ENCODE measurements at regions not wholly inside any gene's neighbourhood (a gene's known extent, or its start where the extent isn't known, plus 50 kb on each side); places are given as distances from the start of the nearest gene placed in this dataset.
A peak's percentile ranks its signal among the peaks of the same experiment; 100 is the strongest.

DNA sequence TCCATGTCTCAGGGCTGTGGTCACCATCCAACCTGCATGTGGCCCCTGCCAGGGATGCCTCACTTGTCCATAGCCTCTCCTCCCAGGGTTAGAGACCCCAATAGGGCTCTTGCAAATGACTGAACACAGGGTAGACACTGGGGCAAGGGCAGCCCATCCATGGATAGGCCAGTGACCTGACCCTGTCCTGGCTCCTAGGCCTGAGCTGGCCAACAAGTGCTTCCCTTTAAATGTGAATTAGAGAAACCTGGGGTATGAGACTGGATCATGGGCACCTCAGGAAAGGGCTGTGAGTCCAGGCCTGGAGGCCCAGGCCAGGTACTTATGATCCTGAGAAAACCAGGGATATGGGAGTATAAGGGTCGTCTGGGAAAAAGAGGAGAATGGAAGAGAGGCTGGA is 64.5 kb downstream of the COPS8 start:
- DNase-seq, result no peak

DNA sequence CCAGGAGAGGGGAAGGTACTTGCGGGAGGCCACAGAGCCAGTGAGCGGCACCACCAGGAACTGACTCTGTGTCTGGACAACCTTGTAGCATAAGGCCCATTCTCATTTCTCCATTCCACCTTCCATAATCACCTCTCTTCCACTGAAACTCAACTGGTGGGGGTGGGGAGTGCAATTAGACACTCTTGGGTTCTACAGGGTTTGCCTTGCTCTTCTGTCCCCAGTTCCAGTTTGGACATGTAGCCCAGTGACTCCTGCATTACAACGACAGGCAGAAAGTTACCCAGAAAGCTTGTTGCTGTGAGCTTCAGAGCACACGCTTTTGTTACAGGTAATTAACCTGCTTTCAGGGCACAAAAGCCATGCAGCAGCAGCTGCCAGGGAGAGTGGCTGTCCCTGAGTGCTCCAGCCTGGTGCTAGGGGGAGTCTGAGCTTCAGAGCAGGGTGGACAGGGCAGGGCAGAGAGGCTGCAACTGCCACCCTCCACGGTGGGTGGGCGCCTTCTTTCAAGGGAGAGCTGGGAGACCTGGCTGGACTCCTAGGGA is 65.2 kb downstream of the COPS8 start:
- no peak for DNase-seq

DNA sequence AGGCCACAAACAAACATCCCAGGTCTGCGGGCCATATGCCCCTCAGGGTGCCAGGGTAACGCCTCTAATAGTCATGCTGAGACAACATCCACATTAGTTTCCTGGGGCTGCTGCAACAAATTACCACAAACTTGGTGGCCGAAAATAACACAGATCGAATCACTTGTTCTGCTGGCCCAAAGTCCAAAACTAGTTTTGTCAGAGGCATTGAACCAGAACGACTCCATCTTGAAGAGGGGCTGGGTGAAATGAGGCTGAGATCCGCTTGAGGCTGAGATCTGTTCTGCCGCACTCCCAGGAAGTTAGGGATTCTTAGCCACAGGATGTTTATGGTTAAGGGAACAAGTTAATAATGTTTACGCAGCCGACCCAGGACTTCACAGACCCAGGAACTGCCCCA is 66.7 kb downstream of the COPS8 start:
- DNase-seq, result no peak

GRCh38 chr2:237153181-237153580 is 67.5 kb downstream of the COPS8 start:
- DNase-seq, result no peak

DNA sequence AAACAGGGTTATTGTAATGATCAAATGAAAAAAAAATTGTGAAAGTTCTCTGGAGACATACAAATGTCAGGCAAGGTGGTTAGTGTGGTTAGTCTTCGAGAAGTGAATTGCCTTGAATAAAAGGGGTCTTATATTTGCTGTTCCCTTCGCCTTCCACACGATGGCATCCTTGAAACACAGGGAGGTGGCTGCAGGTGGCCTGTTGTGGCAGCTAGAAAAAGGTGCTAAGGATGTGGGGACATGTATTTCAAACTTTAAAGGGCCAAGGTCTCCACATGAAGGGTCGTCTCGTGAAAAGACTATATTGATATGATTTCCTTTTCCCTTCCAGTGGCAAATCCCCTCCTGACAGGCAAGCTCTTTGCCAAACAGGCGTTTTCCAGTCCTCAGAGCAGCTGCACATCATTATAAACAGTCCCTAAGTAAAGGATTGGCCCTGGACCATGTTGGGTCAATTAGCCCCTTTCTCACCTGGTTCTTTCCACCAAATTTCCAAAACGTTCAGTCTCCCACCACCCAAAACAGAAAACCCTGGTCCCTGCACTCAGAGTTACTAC is 68.5 kb downstream of the COPS8 start:
- DNase-seq, result no peak

- no peak for DNase-seq
These were observed 69.5 kb downstream of the COPS8 start for GRCh38 chr2:237154884-237155851.

DNA sequence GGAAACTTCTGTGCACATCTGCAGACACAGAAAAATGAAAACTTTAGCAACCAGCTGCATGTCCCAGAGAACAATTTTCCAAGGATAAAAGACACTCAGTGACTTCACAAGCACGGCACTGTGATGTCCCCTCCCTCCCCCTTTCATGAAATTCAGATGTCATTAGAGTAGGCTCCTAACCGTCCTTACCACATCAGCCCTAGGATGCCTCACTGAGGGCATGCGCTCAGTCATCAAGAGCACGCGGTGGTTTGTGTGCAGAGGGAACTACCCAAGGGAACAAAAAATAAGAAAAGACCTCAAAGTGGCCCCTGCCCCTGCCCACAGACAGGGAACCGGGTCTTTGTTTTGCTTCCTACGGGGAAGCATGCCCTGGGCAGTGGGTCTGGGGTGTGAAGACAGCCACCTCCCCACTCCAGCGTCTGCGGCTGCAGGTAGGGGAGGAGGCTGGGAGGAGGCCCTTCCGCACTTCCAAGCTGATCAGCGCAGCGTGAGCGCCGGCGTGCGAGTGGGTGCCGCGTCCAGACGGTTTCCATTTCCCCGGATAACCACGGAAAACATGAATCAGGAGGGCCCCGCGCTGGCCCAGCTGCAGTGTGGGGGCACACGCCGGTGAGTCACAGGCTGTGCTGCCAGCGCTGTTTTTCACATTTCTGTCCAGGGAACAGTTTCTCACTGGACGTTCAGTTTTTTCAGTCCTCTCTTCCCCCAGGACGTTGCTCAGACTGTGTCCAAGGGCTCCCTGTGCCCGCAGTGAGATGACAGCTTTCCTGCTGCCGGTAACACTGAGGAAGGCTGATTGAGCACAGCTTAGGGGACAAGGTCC is 70.6 kb downstream of the COPS8 start:
- DNase-seq, result peak; percentile 38

DNA sequence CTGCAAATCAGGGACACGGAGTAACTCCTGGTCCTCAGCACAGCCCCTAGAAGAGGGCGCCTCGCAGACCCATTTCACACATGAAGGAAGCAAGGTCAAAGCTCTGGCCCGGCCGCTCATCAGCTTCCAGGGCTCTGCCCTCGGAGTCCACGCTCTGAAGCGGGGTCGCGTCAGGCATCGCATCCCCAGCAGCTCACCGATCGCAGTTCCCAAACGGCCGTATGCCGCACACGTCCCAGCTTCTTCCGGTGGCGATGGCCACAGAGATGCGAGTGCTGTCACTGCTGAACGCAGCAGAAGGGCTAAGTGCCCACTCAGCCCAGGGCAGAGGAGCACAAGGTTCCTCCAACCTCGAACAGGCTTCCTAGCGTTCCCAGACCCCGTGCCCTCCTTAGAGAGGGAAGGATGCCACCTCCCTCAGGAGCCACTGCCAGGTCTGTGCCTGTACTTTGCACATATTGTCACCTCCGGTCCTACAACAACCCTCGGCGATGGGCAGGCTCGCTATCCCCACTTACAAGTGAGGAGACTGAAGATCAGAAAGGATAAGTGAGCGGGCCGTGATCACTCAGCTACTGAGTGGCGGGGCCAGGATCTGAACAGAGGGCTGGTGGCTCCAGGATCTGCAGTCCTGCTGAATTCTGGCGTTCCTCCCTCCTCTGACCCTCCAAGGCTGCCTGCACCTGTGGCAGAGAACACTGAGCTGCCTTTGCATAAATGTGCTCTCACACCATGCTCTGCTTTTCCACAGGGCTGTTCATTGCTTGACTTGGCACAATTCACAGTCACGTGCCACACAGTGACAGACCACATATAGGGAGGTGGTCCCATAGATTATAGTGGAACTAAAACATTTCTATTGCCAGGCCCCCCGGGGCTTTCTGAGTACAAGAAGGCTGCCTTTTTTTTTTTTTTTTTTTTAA is 71.4 kb downstream of the COPS8 start:
- DNase-seq, result no peak

GRCh38 chr2:237157780-237158102 is 72.1 kb downstream of the COPS8 start:
- DNase-seq, result no peak

DNA sequence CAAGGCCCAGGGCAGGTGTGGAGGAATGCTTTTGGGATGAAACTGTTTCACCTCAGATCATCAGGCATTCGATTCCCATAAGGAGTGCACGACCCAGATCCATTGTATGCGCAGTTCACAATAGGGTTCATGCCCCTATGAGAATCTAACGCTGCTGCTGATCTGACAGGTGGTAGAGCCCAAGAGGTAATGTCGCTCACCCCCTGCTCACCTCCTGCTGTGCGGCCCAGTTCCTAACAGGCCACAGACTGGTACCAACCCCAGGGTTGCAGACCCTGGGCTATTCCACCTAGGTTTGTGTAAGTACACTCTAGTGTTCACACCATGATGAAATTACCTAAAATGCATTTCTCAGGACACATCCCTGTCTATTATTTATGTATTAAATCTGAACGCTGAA is 72.5 kb downstream of the COPS8 start:
- no peak for DNase-seq

DNA sequence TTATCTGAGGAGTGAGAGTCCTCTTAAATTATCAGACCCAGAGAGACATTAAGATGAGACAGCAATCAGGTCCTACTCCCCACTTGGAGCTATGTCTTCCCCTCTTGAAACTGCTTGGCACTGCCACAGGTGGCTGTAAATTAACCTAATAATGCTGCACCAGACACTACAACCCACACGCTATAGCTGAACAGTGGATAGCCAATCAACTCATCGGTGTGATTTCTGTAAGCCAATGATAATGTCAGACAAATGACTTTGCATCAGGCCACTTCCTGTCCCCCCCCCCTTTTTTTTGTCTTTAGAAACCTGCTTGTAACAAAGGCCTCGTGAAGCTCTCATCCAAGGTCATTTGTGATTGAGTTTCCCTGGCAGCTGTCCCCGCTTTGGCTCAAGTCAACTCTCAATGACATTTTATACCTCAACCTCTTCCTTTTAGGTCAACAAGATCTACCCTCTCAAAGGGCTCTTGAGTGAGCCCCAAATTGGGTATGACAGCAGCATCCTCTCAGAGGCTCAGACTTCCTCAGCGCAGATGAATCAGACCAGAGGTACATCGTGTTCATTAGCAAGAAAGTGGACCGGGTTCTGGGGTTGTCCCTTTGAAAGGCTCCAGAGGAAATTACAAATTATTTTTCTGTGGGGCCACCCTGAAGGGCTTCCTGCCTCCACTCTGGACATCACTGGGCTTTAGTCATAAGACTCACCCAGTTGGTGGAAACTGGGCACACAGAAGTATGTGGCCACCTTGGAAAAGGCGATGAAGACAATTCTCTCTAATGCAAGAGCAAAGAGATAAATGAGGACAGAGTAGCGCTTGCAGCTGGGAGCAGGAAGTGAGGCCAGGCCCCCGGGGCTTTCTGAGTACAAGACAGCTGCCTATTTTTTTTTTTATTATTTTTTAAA is 73.6 kb downstream of the COPS8 start:
- DNase-seq, result no peak

DNA sequence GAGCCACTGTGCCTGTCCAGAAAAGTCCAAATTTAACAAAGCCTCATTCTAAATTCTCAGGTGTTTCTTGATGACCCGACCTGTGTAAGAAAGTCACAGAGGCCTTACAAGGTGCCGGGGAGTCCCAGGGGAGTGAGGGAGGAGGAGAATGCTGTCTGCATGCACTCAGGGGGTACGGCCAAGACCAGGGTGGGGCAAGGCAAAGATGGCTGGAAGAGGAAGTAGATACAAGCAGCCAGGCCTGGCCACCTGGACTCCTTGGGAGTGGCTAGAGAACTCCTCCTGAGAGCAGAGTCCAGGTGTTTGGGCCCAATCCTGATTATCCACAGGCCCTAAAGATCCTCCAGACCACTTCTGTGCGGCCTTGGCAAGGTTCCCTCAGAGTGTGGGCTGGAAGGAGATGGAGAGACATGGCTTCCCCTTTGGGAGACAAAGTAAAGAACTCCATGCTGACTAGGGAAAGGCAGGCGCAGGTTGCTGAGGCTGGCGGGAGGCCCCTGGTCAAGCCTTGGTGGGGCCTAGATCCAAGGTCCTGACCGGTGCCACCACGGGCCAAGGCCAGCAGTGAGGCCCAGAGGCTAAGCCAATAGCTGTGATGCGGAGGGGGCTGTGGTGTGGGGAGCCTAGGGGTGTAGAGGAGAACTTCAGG is 74.7 kb downstream of the COPS8 start:
- no peak for DNase-seq

DNA sequence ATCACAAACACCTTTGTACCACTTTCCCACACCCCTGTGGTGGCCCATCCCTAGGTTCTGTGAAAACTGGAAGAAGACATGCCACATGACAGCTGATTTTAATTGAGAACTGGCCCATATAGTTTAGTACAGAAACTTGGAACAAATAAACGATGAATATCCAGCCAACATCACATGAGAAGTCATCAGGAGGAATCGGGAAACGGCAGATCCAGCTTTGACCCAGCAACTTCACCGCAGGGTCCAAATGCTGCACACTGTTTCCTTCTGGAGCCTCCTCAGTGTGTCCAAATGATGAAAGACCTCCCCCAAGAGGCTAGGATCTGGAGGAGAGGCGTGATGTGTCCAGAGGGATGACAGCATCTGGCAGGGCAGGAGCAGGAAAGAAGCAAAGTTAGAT is 75.5 kb downstream of the COPS8 start:
- no peak for DNase-seq

- DNase-seq, result no peak
These were observed 77.3 kb downstream of the COPS8 start for GRCh38 chr2:237162959-237163358.

GRCh38 chr2:237164474-237165042 is 78.9 kb downstream of the COPS8 start:
- no peak for DNase-seq

DNA sequence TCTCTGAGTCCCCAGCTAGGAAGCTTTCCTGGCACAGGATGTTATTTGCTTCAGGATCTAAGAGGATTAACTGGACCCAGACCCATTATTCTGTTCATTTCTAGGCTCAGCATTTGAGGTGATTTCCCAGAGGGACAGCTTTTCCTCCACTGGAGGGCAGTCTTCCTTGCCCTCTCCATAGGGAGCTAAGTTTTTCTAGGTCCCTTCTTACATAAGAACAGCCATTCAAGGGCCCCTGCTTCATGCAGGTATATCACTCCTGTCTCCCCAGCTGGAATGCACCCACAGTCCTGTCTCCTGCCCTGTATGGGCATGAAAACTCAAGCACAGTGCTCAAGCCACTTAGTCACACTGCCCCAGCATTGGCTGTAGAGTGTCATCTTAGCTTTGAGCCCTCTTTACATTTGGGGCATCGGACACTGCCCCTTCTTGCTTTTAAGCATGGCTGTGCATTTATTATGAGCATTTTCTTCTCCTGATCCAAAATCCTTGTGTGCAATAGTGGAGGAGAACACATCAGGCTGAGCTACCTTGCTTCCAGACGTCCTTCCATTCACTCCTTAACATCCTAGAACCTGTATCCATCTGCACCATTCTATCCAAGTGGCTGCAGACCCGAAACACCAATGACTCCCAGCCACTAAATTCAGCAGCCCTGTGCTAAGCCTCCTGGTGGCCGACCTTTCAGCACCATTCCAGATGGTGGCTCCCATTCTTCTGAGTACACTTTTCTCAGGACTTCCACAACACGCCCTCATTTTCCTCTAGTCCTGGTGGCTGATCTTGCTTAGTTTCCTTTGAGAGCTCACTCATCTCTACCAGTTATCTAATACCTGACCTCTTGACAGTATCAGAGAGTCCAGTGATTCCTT is 80.0 kb downstream of the COPS8 start:
- no peak for DNase-seq

- no peak for DNase-seq
These were observed 81.3 kb downstream of the COPS8 start for GRCh38 chr2:237167038-237167437.

DNA sequence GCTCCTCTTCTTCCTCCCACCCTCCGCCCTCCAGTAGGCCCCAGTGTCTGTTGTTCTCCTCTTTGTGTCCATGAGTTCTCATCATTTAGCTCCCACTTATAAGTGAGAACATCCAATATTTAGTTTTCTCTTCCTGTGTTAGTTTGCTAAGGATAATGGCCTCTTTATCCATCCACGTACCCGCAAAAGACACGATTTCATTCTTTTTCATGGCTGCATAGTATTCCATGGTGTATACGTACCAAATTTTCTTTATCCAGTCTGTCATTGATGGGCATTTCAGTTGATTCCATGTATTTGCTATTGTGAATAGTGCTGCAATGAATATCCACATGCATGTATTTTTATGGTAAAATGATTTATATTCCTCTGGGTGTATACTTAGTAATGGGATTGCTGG is 82.2 kb downstream of the COPS8 start:
- DNase-seq, result no peak

DNA sequence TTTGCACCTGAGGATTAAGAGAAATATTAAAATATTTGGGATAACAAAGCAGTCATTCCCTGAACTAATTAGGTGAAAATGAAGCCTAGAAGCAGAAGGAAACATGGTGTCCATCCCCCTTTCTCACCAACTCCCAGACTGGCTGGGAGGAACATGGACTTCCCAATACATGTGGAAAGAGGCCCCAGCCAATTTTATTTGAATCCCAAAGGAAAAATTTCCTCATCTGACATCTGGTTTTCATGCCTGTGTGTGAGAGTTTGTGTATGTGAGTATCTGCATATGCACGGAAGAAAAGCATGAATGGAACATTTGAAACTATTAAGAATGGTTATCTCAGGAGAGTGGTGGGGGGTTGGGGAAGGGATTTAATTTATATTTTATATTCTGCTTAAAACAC is 84.3 kb downstream of the COPS8 start:
- DNase-seq, result no peak

All from retina (tissue), 1 donor.